K562 (cell line): ENCODE measurements at regions not wholly inside any gene's neighbourhood (a gene's known extent, or its start where the extent isn't known, plus 50 kb on each side); places are given as distances from the start of the nearest gene placed in this dataset.

Experiments
- TF ChIP-seq, protein P1 (sequence below): fragments of 200-600 bp; sonication (generic); IDR thresholded peaks from one replicate; pipeline ENCODE4 v1.6.1; 2012; ENCODE audit warnings: mild to moderate bottlenecking, low read depth, low read length, inconsistent platforms

DNA sequence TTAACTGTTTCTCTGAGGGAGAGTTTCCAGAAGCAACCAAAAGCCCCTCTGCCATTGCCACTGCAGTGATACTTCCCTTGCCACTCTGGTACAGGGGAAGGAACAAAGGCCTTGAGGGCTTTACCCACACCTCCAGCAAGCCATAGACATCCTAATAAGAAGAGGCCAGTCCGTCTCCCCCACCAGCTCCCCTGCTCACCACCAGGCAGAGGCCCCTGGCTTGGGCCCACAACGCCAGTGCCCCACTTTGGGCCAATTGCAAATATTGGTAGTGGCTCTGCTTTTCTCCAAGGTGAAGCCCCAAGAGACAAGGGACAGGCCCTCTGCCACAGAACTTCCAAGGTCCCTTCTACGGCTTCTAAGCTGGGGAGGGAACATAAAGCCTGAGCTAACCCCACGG lies 833.0 kb downstream of the DACH1 start (continued):
- TF ChIP-seq, protein P1, sequence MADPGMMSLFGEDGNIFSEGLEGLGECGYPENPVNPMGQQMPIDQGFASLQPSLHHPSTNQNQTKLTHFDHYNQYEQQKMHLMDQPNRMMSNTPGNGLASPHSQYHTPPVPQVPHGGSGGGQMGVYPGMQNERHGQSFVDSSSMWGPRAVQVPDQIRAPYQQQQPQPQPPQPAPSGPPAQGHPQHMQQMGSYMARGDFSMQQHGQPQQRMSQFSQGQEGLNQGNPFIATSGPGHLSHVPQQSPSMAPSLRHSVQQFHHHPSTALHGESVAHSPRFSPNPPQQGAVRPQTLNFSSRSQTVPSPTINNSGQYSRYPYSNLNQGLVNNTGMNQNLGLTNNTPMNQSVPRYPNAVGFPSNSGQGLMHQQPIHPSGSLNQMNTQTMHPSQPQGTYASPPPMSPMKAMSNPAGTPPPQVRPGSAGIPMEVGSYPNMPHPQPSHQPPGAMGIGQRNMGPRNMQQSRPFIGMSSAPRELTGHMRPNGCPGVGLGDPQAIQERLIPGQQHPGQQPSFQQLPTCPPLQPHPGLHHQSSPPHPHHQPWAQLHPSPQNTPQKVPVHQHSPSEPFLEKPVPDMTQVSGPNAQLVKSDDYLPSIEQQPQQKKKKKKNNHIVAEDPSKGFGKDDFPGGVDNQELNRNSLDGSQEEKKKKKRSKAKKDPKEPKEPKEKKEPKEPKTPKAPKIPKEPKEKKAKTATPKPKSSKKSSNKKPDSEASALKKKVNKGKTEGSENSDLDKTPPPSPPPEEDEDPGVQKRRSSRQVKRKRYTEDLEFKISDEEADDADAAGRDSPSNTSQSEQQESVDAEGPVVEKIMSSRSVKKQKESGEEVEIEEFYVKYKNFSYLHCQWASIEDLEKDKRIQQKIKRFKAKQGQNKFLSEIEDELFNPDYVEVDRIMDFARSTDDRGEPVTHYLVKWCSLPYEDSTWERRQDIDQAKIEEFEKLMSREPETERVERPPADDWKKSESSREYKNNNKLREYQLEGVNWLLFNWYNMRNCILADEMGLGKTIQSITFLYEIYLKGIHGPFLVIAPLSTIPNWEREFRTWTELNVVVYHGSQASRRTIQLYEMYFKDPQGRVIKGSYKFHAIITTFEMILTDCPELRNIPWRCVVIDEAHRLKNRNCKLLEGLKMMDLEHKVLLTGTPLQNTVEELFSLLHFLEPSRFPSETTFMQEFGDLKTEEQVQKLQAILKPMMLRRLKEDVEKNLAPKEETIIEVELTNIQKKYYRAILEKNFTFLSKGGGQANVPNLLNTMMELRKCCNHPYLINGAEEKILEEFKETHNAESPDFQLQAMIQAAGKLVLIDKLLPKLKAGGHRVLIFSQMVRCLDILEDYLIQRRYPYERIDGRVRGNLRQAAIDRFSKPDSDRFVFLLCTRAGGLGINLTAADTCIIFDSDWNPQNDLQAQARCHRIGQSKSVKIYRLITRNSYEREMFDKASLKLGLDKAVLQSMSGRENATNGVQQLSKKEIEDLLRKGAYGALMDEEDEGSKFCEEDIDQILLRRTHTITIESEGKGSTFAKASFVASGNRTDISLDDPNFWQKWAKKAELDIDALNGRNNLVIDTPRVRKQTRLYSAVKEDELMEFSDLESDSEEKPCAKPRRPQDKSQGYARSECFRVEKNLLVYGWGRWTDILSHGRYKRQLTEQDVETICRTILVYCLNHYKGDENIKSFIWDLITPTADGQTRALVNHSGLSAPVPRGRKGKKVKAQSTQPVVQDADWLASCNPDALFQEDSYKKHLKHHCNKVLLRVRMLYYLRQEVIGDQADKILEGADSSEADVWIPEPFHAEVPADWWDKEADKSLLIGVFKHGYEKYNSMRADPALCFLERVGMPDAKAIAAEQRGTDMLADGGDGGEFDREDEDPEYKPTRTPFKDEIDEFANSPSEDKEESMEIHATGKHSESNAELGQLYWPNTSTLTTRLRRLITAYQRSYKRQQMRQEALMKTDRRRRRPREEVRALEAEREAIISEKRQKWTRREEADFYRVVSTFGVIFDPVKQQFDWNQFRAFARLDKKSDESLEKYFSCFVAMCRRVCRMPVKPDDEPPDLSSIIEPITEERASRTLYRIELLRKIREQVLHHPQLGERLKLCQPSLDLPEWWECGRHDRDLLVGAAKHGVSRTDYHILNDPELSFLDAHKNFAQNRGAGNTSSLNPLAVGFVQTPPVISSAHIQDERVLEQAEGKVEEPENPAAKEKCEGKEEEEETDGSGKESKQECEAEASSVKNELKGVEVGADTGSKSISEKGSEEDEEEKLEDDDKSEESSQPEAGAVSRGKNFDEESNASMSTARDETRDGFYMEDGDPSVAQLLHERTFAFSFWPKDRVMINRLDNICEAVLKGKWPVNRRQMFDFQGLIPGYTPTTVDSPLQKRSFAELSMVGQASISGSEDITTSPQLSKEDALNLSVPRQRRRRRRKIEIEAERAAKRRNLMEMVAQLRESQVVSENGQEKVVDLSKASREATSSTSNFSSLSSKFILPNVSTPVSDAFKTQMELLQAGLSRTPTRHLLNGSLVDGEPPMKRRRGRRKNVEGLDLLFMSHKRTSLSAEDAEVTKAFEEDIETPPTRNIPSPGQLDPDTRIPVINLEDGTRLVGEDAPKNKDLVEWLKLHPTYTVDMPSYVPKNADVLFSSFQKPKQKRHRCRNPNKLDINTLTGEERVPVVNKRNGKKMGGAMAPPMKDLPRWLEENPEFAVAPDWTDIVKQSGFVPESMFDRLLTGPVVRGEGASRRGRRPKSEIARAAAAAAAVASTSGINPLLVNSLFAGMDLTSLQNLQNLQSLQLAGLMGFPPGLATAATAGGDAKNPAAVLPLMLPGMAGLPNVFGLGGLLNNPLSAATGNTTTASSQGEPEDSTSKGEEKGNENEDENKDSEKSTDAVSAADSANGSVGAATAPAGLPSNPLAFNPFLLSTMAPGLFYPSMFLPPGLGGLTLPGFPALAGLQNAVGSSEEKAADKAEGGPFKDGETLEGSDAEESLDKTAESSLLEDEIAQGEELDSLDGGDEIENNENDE: no peak
